ENCODE measurements at regions not wholly inside any gene's neighbourhood (a gene's known extent, or its start where the extent isn't known, plus 50 kb on each side); places are given as distances from the start of the nearest gene placed in this dataset.

GRCh38 chr13:100822871-100823443 is 148.4 kb upstream of the TMTC4 start:
- Histone ChIP-seq H3K9me3 (ENCODE audit: control insufficient read depth, low read depth, low read length) (no peaks in the 10 kb centered on the region), H4K8ac (replicated peaks; ENCODE audit: insufficient read length, low read depth, low read length) (no peak overlapping the region), H3K56ac (ENCODE audit: insufficient read length, low read depth, low read length) (no peak overlapping the region), H3K79me2 (ENCODE audit: insufficient read depth, low read length) (no peaks in the 10 kb centered on the region), H2BK120ac (ENCODE audit: low read depth, low read length, poor library complexity, severe bottlenecking) (no peak overlapping the region), H3K23ac (ENCODE audit: insufficient read length, low read depth, low read length) (no peak overlapping the region), H2BK20ac (ENCODE audit: low read depth, low read length, poor library complexity, severe bottlenecking) (no peak overlapping the region), H3K4ac (ENCODE audit: low read depth, low read length) (no peak overlapping the region), H3K18ac (ENCODE audit: insufficient read length, low read depth, low read length) (no peak overlapping the region), H4K20me1 (ENCODE audit: control insufficient read depth, insufficient read depth, insufficient read length) (no peaks in the 10 kb centered on the region), H2AFZ (ENCODE audit: low read length) (no peak overlapping the region), H3K23me2 (ENCODE audit: insufficient read length, low read depth, low read length, poor library complexity, severe bottlenecking) (no peaks in the 10 kb centered on the region), H3K4me2 (ENCODE audit: insufficient read depth, insufficient read length, low read length) (no peak overlapping the region), H4K5ac (ENCODE audit: insufficient read length, low read depth, low read length) (no peak overlapping the region), H3K27ac (ENCODE audit: insufficient read length, low read depth, low read length) (no peak overlapping the region), H3K27me3 (ENCODE audit: insufficient read depth, low read length) (no peaks in the 10 kb centered on the region), H2AK5ac (ENCODE audit: insufficient read length, low read length) (no peak overlapping the region), H3T11ph (ENCODE audit: low read length) (no peak overlapping the region), H2BK12ac (ENCODE audit: insufficient read length, low read depth, low read length) (no peak overlapping the region), H3K9ac (ENCODE audit: extremely low read depth, insufficient read length, low read length) (no peak overlapping the region), H3K4me1 (ENCODE audit: insufficient read depth, low read length) (peaks cover 3% of the 10 kb centered on the region; the same call in 1 of the 2 replicates), H2BK15ac (ENCODE audit: low read depth, low read length) (no peak overlapping the region), H4K91ac (ENCODE audit: insufficient read length, low read depth, low read length) (no peak overlapping the region), H3K14ac (ENCODE audit: insufficient read depth, low read length) (no peak overlapping the region), H3K79me1 (ENCODE audit: insufficient read depth, low read depth, low read length, poor library complexity, severe bottlenecking) (no peaks in the 10 kb centered on the region), H2BK5ac (ENCODE audit: insufficient read length, low read length) (no peak overlapping the region)
- Mint-ChIP-seq H3K36me3 (ENCODE audit: insufficient read depth in 1 of 3, low read depth in 3 of 3) (no peaks in the 10 kb centered on the region; a peak in 1 of 7 replicates), H3K4me3 (no peak overlapping the region), H3K4me1 (peaks cover 0 to 6% of the 10 kb centered on the region in 2 experiments; a peak in 2 of 4 replicates), H3K9me3 (peaks cover 0 to 5% of the 10 kb centered on the region in 2 experiments; a peak in 3 of 5 replicates), H3K27ac (peak overlapping the region in 1 of 3 experiments; percentile 14; a peak in 1 of 7 replicates), H3K27me3 (ENCODE audit: low read depth) (no peaks in the 10 kb centered on the region)
- TF ChIP-seq CTCF (conservative IDR thresholded peaks at IDR 0.05) = no peak
- no peak for DNase-seq
- no CpG with 5 or more reads among the region's 6 CpGs for WGBS (ENCODE audit: extremely low coverage, insufficient read length, low lambda C conversion rate)

Measured in H9 (cell line).